Endodermal cell (in vitro differentiated cells): ENCODE measurements at regions not wholly inside any gene's neighbourhood (a gene's known extent, or its start where the extent isn't known, plus 50 kb on each side); places are given as distances from the start of the nearest gene placed in this dataset.

Experiments used
- DNase-seq: peaks from one replicate; pipeline ENCODE4 v3.0.0-alpha.2; 2017
- H3K27ac ChIP-seq: 2 replicates; pipeline ENCODE4 v1.5.1; 2013; ENCODE audit warnings: mild to moderate bottlenecking, low read depth, low read length, moderate library complexity
- H3K27me3 ChIP-seq: 2 replicates; pipeline ENCODE4 v1.6.1; 2013; ENCODE audit warnings: mild to moderate bottlenecking, low read length, moderate library complexity; ENCODE audit not compliant: insufficient read depth, control insufficient read depth, poor library complexity, severe bottlenecking
- H3K36me3 ChIP-seq: 2 replicates; pipeline ENCODE4 v1.7.0; 2013; ENCODE audit warnings: mild to moderate bottlenecking, low read length, moderate library complexity; ENCODE audit not compliant: control insufficient read depth, insufficient read depth
- H3K4me1 ChIP-seq: one replicate; pipeline ENCODE4 v1.7.0; 2013; ENCODE audit warnings: low read length; ENCODE audit not compliant: control insufficient read depth, insufficient read depth
- H3K4me3 ChIP-seq: 2 replicates; pipeline ENCODE4 v1.5.1; 2013; ENCODE audit warnings: mild to moderate bottlenecking, low read length, moderate library complexity
- H3K9ac ChIP-seq: 2 replicates; pipeline ENCODE4 v1.6.1; 2013; ENCODE audit warnings: mild to moderate bottlenecking, low read length, moderate library complexity; ENCODE audit not compliant: poor library complexity, severe bottlenecking; ENCODE audit errors: extremely low read depth
- H3K9me3 ChIP-seq: 2 replicates; pipeline ENCODE4 v1.6.1; 2013; ENCODE audit warnings: mild to moderate bottlenecking, low read length, moderate library complexity; ENCODE audit not compliant: control insufficient read depth
- H3K27ac Mint-ChIP-seq: 2 replicates; pipeline ENCODE4 v1.8.0; 2020; ENCODE audit warnings: mixed read lengths
- H3K27me3 Mint-ChIP-seq: 2 replicates; pipeline ENCODE4 v1.8.0; 2021; ENCODE audit warnings: mild to moderate bottlenecking, mixed read lengths; ENCODE audit not compliant: insufficient read depth
- H3K36me3 Mint-ChIP-seq: 2 replicates; pipeline ENCODE4 v1.8.0; 2020; ENCODE audit warnings: low read depth, mixed read lengths
- H3K4me1 Mint-ChIP-seq: 2 replicates; pipeline ENCODE4 v1.8.0; 2020; ENCODE audit warnings: mixed read lengths
- H3K4me3 Mint-ChIP-seq: 2 replicates; pipeline ENCODE4 v1.8.0; 2020; ENCODE audit warnings: mild to moderate bottlenecking, moderate library complexity, mixed read lengths
- H3K9me3 Mint-ChIP-seq: 2 replicates; pipeline ENCODE4 v1.8.0; 2020; ENCODE audit warnings: mild to moderate bottlenecking, mixed read lengths
- CTCF ChIP-seq: fragments of 200-600 bp; sonication (generic); conservative IDR thresholded peaks from 2 replicates; pipeline ENCODE4 v1.5.0; 2021; ENCODE audit warnings: antibody characterized with exemption, mild to moderate bottlenecking
- WGBS, 2 experiments: methylation state at CpG; one replicate each; pipeline versions ENCODE4 v1.1.5 to v1.1.7; 2013; ENCODE audit warnings: missing lambda C conversion rate in 2 of 2, mixed read lengths in 1 of 2; ENCODE audit not compliant: insufficient coverage in 1 of 2, insufficient read length in 1 of 2; 5-methylcytosine and 5-hydroxymethylcytosine counted together

- Histone ChIP-seq H3K4me1 (no peaks in the 10 kb centered on the region), H3K36me3 (no peaks in the 10 kb centered on the region), H3K27me3 (no peaks in the 10 kb centered on the region), H3K4me3 (no peak overlapping the region), H3K27ac (no peak overlapping the region), H3K9ac (no peak overlapping the region), H3K9me3 (no peaks in the 10 kb centered on the region)
- no peak for TF ChIP-seq CTCF
- no peak for DNase-seq
- 86 to 95% methylated on average over 2 to 3 of the region's 3 CpGs for WGBS, 2 experiments
- Mint-ChIP-seq H3K27ac (no peak overlapping the region), H3K36me3 (no peaks in the 10 kb centered on the region), H3K27me3 (no peaks in the 10 kb centered on the region), H3K4me3 (no peak overlapping the region), H3K9me3 (peaks cover 15% of the 10 kb centered on the region), H3K4me1 (peaks cover 17% of the 10 kb centered on the region)
These were observed 628.7 kb upstream of the AUTS2 start for GRCh38 chr7:68969571-68969970.

- no peak for TF ChIP-seq CTCF
- Mint-ChIP-seq H3K36me3 (no peaks in the 10 kb centered on the region), H3K27me3 (no peaks in the 10 kb centered on the region), H3K4me3 (no peak overlapping the region), H3K27ac (no peak overlapping the region), H3K4me1 (peaks cover 13% of the 10 kb centered on the region), H3K9me3 (peaks cover 15% of the 10 kb centered on the region)
- 67 to 68% methylated on average over 3 to 6 of the region's 6 CpGs for WGBS, 2 experiments
- H3K27me3 ChIP-seq, result no peaks in the 10 kb centered on the region
- H3K9me3 ChIP-seq, result no peaks in the 10 kb centered on the region
- H3K27ac ChIP-seq, result no peak overlapping the region
- no peak for DNase-seq
- no peaks in the 10 kb centered on the region for H3K36me3 ChIP-seq
- no peak overlapping the region for H3K9ac ChIP-seq
- H3K4me3 ChIP-seq, result no peak overlapping the region
- no peaks in the 10 kb centered on the region for H3K4me1 ChIP-seq
These were observed 626.5 kb upstream of the AUTS2 start for GRCh38 chr7:68971634-68972340.

GRCh38 chr7:68977385-68978055 is 620.8 kb upstream of the AUTS2 start:
- no peak for DNase-seq
- Histone ChIP-seq H3K9me3 (peaks cover 12% of the 10 kb centered on the region), H3K9ac (no peak overlapping the region), H3K27ac (no peak overlapping the region), H3K4me1 (no peaks in the 10 kb centered on the region), H3K36me3 (no peaks in the 10 kb centered on the region), H3K27me3 (no peaks in the 10 kb centered on the region), H3K4me3 (no peak overlapping the region)
- TF ChIP-seq CTCF, result no peak
- Mint-ChIP-seq H3K4me1 (peaks cover 24% of the 10 kb centered on the region), H3K27me3 (no peaks in the 10 kb centered on the region), H3K4me3 (no peak overlapping the region), H3K36me3 (no peaks in the 10 kb centered on the region), H3K9me3 (peaks cover 5% of the 10 kb centered on the region), H3K27ac (no peak overlapping the region)
- 88 to 89% methylated on average over 11 to 14 of the region's 14 CpGs for WGBS, 2 experiments
